Prostate gland (tissue), 2 donors: ENCODE measurements at regions not wholly inside any gene's neighbourhood (a gene's known extent, or its start where the extent isn't known, plus 50 kb on each side); places are given as distances from the start of the nearest gene placed in this dataset.

Source experiments
- DNase-seq: peaks from one replicate; pipeline ENCODE4 v3.0.0-alpha.2; 2019; ENCODE audit warnings: low spot score
- H3K27ac ChIP-seq, 2 donors: fragments of 200-600 bp; sonication (generic); 2 replicates each; pipeline ENCODE4 v1.5.1; 2017 to 2019
- H3K27me3 ChIP-seq: fragments of 200-600 bp; sonication (generic); replicated peaks from 2 replicates; pipeline ENCODE4 v1.5.1; 2019; ENCODE audit not compliant: insufficient read depth
- H3K36me3 ChIP-seq, 2 donors: fragments of 200-600 bp; sonication (generic); 1 replicate in 1 of 2; 2 replicates in 1 of 2; pipeline versions ENCODE4 v1.5.1 to v1.8.1; 2017 to 2019
- H3K4me1 ChIP-seq: fragments of 200-600 bp; sonication (generic); replicated peaks from 2 replicates; pipeline ENCODE4 v1.5.1; 2019
- H3K4me3 ChIP-seq, 2 donors: fragments of 200-600 bp; sonication (generic); 2 replicates each; pipeline ENCODE4 v1.5.1; 2017 to 2019
- H3K9me3 ChIP-seq: fragments of 200-600 bp; sonication (generic); 2 replicates; pipeline ENCODE4 v1.5.1; 2017
- CTCF ChIP-seq, 4 experiments: fragments of 200-600 bp in 2 of 4; fragments of 450-650 bp in 2 of 4; sonication (generic) in 2 of 4; IDR thresholded peaks; 1 replicate in 3 of 4; 2 replicates in 1 of 4; pipeline ENCODE4 v1.5.1; 2016 to 2019; ENCODE audit warnings: antibody characterized with exemption in 4 of 4, mild to moderate bottlenecking in 2 of 4, moderate library complexity in 2 of 4
- POLR2A ChIP-seq: fragments of 450-650 bp; IDR thresholded peaks from one replicate; pipeline ENCODE4 v1.6.1; 2016; ENCODE audit warnings: antibody characterized with exemption, mild to moderate bottlenecking
- POLR2AphosphoS5 ChIP-seq: sonication (generic); formaldehyde crosslinking; IDR thresholded peaks from one replicate; pipeline ENCODE4 v1.6.1; 2017; ENCODE audit warnings: antibody characterized with exemption
- WGBS: methylation state at CpG from one replicate; pipeline ENCODE4 v1.1.5; 2018; 5-methylcytosine and 5-hydroxymethylcytosine counted together
- intact Hi-C: fragments of 100-400 bp; cut with DNase I; formaldehyde crosslinking; loops from one replicate; pipeline ENCODE4 v1.14.2; 2022
- small RNA-seq, 2 donors: library from RNA; depleted of rRNA; stranded (forward); fragments of <200 nt; gene quantifications; one replicate each; pipeline ENCODE3, GENCODE V24; 2016

- no peaks in the 10 kb centered on the region for H3K36me3 ChIP-seq
- no peaks in the 10 kb centered on the region for H3K27me3 ChIP-seq
- intact Hi-C loops, result no loop called here
- no peaks in the 10 kb centered on the region for H3K4me1 ChIP-seq
- no peak for DNase-seq
- H3K4me3 ChIP-seq, result no peak overlapping the region
- H3K27ac ChIP-seq, result no peak overlapping the region
- TF ChIP-seq CTCF (IDR thresholded peaks at IDR 0.05), result no peak
- no peak for TF ChIP-seq POLR2AphosphoS5
- TF ChIP-seq POLR2A, result no peak
- no peaks in the 10 kb centered on the region for H3K9me3 ChIP-seq
- 84% methylated on average over 2 of the region's 2 CpGs for WGBS
These were observed 60.6 kb upstream of the NBEA start for GRCh38 chr13:34881494-34881893.

- no peak for DNase-seq
- Histone ChIP-seq H3K9me3 (no peaks in the 10 kb centered on the region), H3K27ac (no peak overlapping the region), H3K4me1 (no peaks in the 10 kb centered on the region), H3K4me3 (no peak overlapping the region), H3K27me3 (no peaks in the 10 kb centered on the region), H3K36me3 (no peaks in the 10 kb centered on the region)
- TF ChIP-seq POLR2AphosphoS5, result no peak
- no peak for TF ChIP-seq POLR2A
- no peak for TF ChIP-seq CTCF (IDR thresholded peaks at IDR 0.05)
- intact Hi-C loops, result no loop called here
- WGBS, result 48% methylated on average over 6 of the region's 6 CpGs
These were observed 58.7 kb upstream of the NBEA start for GRCh38 chr13:34883396-34883795.

- no peak for TF ChIP-seq POLR2AphosphoS5
- no peaks in the 10 kb centered on the region for H3K36me3 ChIP-seq
- intact Hi-C loops, result no loop called here
- H3K4me1 ChIP-seq, result no peaks in the 10 kb centered on the region
- H3K9me3 ChIP-seq, result no peaks in the 10 kb centered on the region
- DNase-seq, result no peak
- 14% methylated on average over 2 of the region's 2 CpGs for WGBS
- H3K27me3 ChIP-seq, result no peaks in the 10 kb centered on the region
- H3K27ac ChIP-seq, result no peak overlapping the region
- H3K4me3 ChIP-seq, result no peak overlapping the region
These were observed 57.7 kb upstream of the NBEA start for GRCh38 chr13:34884366-34884765.

- intact Hi-C loops, result no loop called here
- H3K9me3 ChIP-seq, result no peaks in the 10 kb centered on the region
- TF ChIP-seq POLR2A, result no peak
- TF ChIP-seq CTCF (IDR thresholded peaks at IDR 0.05), result no peak
- TF ChIP-seq POLR2AphosphoS5, result no peak
- no peak for DNase-seq
- no peaks in the 10 kb centered on the region for H3K36me3 ChIP-seq
- no peaks in the 10 kb centered on the region for H3K4me1 ChIP-seq
- no peak overlapping the region for H3K4me3 ChIP-seq
- WGBS, result 15% methylated on average over 2 of the region's 2 CpGs
- H3K27me3 ChIP-seq, result no peaks in the 10 kb centered on the region
- H3K27ac ChIP-seq, result no peak overlapping the region
These were observed 55.8 kb upstream of the NBEA start for GRCh38 chr13:34886121-34886875.

GRCh38 chr13:34886987-34887386 lies 55.1 kb upstream of the NBEA start:
- no peaks in the 10 kb centered on the region for H3K36me3 ChIP-seq
- no peak overlapping the region for H3K4me3 ChIP-seq
- intact Hi-C loops, result no loop called here
- no peak for DNase-seq
- H3K27me3 ChIP-seq, result no peaks in the 10 kb centered on the region
- TF ChIP-seq CTCF (IDR thresholded peaks at IDR 0.05) (no peak), POLR2AphosphoS5 (no peak), POLR2A (no peak)
- H3K9me3 ChIP-seq, result no peaks in the 10 kb centered on the region
- no peaks in the 10 kb centered on the region for H3K4me1 ChIP-seq
- H3K27ac ChIP-seq, result no peak overlapping the region
- 48% methylated on average over 1 of the region's 1 CpG for WGBS

Small RNA genes lying in the stretch of these regions (small RNA-seq; reads per million reads assigned to genes)
- gene AL356321.1, result 0 reads per million in 2 donors
- 0 reads per million in 2 donors for gene RF00402
